Activated effector memory CD4-positive, alpha-beta T cell treated with anti-CD3 and anti-CD28 coated beads, Interleukin-2, amount 50 U/mL, for 16 hours (primary cell): ENCODE measurements at regions not wholly inside any gene's neighbourhood (a gene's known extent, or its start where the extent isn't known, plus 50 kb on each side); places are given as distances from the start of the nearest gene placed in this dataset.

Source experiments
- DNase-seq: peaks from one replicate; pipeline ENCODE4 v3.0.0-alpha.2; 2020

GRCh38 chr10:131694168-131694780, 206.5 kb upstream of the PPP2R2D start:
- DNase-seq: no peak

- no peak for DNase-seq
Observed at GRCh38 chr10:131694781-131695495, 205.9 kb upstream of the PPP2R2D start.

GRCh38 chr10:131695496-131696165, 205.2 kb upstream of the PPP2R2D start:
- DNase-seq: no peak

GRCh38 chr10:131697476-131698128, 203.2 kb upstream of the PPP2R2D start:
- DNase-seq: no peak

- DNase-seq: no peak
Observed at GRCh38 chr10:131698232-131698631, 202.6 kb upstream of the PPP2R2D start.

GRCh38 chr10:131698986-131699385, 201.8 kb upstream of the PPP2R2D start:
- no peak for DNase-seq

GRCh38 chr10:131700032-131700431, 200.8 kb upstream of the PPP2R2D start:
- DNase-seq: no peak

GRCh38 chr10:131700506-131700905, 200.3 kb upstream of the PPP2R2D start:
- DNase-seq: no peak

- no peak for DNase-seq
Observed at GRCh38 chr10:131701131-131701947, 199.5 kb upstream of the PPP2R2D start.

GRCh38 chr10:131702531-131703356, 198.1 kb upstream of the PPP2R2D start:
- no peak for DNase-seq

GRCh38 chr10:131703541-131703940, 197.3 kb upstream of the PPP2R2D start:
- no peak for DNase-seq

GRCh38 chr10:131703941-131704340, 196.9 kb upstream of the PPP2R2D start:
- DNase-seq: no peak

GRCh38 chr10:131706476-131706875, 194.3 kb upstream of the PPP2R2D start:
- DNase-seq: no peak

- DNase-seq: no peak
Observed at GRCh38 chr10:131706952-131707351, 193.9 kb upstream of the PPP2R2D start.

- no peak for DNase-seq
Observed at GRCh38 chr10:131708225-131708880, 192.5 kb upstream of the PPP2R2D start.

- no peak for DNase-seq
Observed at GRCh38 chr10:131710142-131710861, 190.5 kb upstream of the PPP2R2D start.

- peak; percentile 39 for DNase-seq
Observed at GRCh38 chr10:131722121-131722520, 178.7 kb upstream of the PPP2R2D start.

- peak; percentile 44 for DNase-seq
Observed at GRCh38 chr10:131722525-131723264, 178.1 kb upstream of the PPP2R2D start.

- DNase-seq: peak; percentile 47
Observed at GRCh38 chr10:131723297-131724168, 177.3 kb upstream of the PPP2R2D start.
